ENCODE measurements at regions not wholly inside any gene's neighbourhood (a gene's known extent, or its start where the extent isn't known, plus 50 kb on each side); places are given as distances from the start of the nearest gene placed in this dataset.

GRCh38 chr13:33756929-33757328 is 61.0 kb upstream of the RFC3 start:
- TF ChIP-seq EP300 (IDR thresholded peaks at IDR 0.05) (no peak), CTCF (IDR thresholded peaks at IDR 0.05) (no peak)
